Glomerular visceral epithelial cell (primary cell): ENCODE measurements at regions not wholly inside any gene's neighbourhood (a gene's known extent, or its start where the extent isn't known, plus 50 kb on each side); places are given as distances from the start of the nearest gene placed in this dataset.
A peak's percentile ranks its signal among the peaks of the same experiment; 100 is the strongest.
"Not testable (repeated sequence)": the region's sequence is repeated elsewhere in the genome, so short reads cannot be mapped to it uniquely, and the experiment has no call there.

Source experiments
- DNase-seq: peaks from one replicate; pipeline ENCODE4 v3.0.0-alpha.2; 2016; ENCODE audit errors: extremely low spot score

GRCh38 chr13:71303144-71303543 lies 563.9 kb downstream of the DACH1 start:
- no peak for DNase-seq

DNA sequence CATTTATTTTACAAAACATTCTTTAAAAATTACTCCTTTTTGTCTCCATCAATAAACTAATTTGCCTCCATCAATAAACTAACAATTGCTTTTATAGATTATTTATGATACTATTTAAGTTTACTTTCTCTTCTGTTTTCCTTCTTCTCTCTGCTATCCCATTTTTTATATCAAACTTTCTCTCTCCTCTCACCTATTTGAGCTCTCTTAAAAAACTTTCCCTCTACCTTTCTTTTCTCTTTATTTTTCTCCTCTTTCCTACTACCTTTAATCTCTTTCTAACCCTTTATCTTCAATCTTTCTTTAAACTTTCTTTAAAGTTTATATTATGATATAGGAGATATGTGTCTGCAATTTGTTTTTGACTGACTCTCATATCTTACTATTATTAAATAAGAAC lies 566.4 kb downstream of the DACH1 start:
- DNase-seq = no peak

DNA sequence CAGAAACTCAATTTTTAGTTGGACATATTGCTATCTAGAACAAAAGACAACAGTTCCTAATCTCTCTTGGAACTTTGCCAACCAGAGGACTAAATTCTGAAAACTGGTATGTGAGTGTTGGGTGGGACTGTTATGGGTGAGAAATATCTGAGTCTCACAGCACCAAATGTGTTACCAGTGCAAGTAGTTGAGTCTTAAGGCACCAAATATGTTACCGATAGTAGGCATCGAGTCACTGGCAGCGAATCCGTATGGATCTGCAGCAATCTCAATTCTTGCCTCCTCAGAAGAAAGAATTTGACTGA lies 575.2 kb downstream of the DACH1 start:
- DNase-seq = no peak

GRCh38 chr13:71290963-71291841 lies 575.8 kb downstream of the DACH1 start:
- peak; percentile 32 for DNase-seq

- DNase-seq = not testable (repeated sequence)
Observed at GRCh38 chr13:71289980-71290379, 577.0 kb downstream of the DACH1 start.

GRCh38 chr13:71285700-71286099 lies 581.3 kb downstream of the DACH1 start:
- no peak for DNase-seq

DNA sequence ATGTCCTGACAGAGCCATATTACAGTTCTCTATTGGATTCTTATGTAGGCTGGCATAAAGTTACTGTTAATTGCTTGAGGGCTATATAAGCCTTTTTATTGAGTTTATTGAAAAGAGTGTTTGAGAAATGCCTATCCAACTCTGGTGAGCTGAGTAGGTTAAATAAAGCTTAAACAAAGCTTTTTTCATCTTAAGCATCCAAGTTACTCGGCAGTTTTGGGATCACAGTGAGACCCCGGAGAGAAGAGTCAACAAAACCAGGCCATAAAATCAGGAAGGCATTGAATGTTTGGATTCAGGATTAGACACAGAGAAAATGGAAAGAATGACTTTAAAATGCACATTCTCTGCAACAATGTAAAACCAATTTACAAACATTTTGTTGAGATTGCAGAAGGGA lies 588.5 kb downstream of the DACH1 start:
- no peak for DNase-seq

DNA sequence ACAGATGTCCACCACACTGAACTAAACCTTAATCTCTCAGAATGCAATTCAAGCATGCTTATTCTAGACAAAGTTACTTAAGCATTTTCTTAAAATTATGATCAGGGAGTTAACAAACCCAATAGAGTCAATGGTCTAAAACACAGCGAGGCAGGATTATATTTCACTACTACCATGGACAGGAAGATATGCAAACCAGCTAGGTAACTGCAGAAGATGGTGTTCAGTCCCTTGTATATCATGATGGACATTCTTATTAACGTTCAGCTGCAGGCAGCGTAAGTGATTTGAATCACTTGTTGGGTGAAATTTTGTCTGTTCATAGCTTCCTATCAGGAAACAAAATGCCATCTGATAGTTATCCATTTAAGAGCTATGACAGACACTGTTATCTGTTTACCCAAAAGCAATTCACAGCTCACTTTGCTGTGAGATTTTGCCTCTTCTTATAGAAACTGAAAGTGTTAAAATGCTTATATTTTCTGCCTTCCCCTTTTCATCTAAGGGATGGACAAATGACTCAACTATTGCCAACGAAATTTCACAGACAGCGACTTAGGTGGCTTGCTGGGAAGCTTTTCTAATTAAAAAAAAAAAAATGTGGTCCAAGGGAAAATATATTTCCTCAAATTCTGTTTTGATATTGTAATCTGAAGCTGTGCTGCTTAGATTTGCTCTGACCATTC lies 591.9 kb downstream of the DACH1 start:
- no peak for DNase-seq

GRCh38 chr13:71261256-71261655 lies 605.7 kb downstream of the DACH1 start:
- DNase-seq = no peak

DNA sequence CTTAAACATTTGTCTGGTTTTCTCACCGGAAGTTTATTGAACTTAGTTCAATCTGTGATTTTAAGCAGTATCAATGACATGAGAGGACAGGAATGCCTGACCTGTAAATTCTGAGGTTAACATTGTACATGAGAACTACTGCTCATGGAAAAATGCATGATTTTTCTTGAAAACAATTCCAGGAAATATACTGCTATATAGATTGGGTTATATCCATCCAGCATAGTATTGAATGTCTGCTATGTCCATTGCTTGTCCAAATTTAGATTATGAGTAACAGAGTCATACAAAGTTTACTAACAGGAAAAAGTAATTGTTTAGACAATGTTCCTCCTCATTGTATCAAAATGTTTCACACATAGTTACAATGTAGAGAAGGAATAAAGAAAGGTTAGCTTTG lies 606.8 kb downstream of the DACH1 start:
- no peak for DNase-seq

DNA sequence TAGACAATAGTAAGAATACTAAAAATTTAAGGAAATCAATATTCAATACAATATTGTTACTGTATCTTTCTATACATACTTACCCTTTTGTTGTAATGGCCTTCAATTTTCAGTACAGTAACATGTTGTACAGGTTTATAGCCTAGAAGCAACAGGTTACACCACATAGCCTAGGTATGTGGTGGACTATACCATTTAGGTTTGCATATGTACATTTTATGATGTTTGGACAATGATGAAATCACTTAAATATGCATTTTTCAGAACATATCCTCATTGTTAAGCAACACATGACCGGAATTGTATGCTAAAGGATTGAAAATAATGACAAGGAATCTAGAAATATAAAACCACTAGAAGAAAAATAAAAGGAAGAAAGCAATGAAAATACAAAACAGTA lies 611.4 kb downstream of the DACH1 start:
- no peak for DNase-seq

DNA sequence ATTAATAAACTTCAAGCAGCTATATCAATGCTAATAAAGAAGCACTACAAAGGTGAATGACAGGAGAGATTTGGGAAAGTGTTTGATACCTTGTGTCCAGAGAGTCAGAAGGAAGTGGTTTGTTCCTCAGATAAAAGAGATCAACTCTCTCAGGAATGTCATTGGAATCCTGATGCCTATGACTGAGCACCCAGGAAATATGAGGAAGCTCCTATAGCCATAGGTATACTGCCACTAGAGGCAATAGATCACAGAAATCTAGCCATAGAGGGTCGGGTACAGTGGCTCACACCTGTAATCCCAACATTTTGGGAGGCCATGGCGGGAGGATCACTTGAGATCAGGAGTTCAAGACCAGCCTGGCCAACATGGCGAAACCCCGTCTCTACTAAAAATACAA lies 612.6 kb downstream of the DACH1 start:
- no peak for DNase-seq

DNA sequence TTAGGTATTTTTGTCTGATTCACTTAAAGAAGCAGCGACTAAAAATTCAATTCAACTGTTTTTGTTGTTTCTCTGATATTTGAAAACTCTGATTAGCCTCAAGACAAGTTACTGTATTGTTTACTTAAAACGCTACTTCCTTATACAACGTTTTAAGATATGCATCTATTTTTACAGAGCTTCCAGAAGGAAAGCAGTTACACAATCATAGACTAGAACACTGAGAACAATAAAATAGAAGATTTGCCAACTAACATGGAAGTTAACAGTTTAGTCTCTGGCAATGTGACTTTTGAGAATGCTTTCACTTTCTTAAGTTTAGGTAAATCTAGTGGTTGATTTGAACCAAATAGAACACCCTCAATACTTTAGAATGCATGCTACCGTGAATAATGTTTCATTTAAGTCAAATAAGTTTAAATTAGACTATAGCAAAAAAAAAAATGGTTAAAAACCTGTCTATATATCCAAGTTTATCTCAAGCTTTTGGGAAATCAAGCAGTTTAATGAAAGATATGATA lies 614.8 kb downstream of the DACH1 start:
- DNase-seq = no peak

GRCh38 chr13:71251292-71251951 lies 615.6 kb downstream of the DACH1 start:
- no peak for DNase-seq

- DNase-seq = no peak
Observed at GRCh38 chr13:71249011-71249410, 618.0 kb downstream of the DACH1 start.

DNA sequence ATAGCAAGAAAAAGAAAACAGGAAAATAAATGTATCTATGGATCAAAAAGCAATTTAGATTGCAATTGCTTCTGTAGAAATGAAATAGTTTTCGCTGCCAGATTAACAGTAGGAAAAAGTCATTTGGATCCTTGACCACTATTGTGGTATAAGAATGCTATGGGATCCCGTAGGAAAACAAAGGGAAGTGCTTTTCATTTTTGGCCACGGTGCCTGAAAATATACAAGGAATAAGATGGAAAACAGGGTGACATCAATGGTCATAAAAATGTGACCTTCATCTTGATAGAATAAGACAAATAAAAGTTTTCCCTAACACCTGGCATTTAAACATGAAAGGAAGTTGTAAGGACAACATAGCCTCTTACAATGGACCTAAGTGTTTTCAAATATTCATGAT lies 622.8 kb downstream of the DACH1 start:
- DNase-seq = no peak

GRCh38 chr13:71242201-71242600 lies 624.8 kb downstream of the DACH1 start:
- DNase-seq = no peak

GRCh38 chr13:71240911-71241310 lies 626.1 kb downstream of the DACH1 start:
- DNase-seq = peak; percentile 2

GRCh38 chr13:71237332-71237731 lies 629.7 kb downstream of the DACH1 start:
- DNase-seq = no peak

GRCh38 chr13:71219698-71220415 lies 647.1 kb downstream of the DACH1 start:
- no peak for DNase-seq

- DNase-seq = peak; percentile 17
Observed at GRCh38 chr13:71218960-71219359, 648.0 kb downstream of the DACH1 start.

GRCh38 chr13:71217827-71218226 lies 649.2 kb downstream of the DACH1 start:
- no peak for DNase-seq
